ENCODE measurements at regions not wholly inside any gene's neighbourhood (a gene's known extent, or its start where the extent isn't known, plus 50 kb on each side); places are given as distances from the start of the nearest gene placed in this dataset.

GRCh38 chrX:124493984-124494383 is 147.6 kb downstream of the SH2D1A start:
- TF ChIP-seq, protein P1, sequence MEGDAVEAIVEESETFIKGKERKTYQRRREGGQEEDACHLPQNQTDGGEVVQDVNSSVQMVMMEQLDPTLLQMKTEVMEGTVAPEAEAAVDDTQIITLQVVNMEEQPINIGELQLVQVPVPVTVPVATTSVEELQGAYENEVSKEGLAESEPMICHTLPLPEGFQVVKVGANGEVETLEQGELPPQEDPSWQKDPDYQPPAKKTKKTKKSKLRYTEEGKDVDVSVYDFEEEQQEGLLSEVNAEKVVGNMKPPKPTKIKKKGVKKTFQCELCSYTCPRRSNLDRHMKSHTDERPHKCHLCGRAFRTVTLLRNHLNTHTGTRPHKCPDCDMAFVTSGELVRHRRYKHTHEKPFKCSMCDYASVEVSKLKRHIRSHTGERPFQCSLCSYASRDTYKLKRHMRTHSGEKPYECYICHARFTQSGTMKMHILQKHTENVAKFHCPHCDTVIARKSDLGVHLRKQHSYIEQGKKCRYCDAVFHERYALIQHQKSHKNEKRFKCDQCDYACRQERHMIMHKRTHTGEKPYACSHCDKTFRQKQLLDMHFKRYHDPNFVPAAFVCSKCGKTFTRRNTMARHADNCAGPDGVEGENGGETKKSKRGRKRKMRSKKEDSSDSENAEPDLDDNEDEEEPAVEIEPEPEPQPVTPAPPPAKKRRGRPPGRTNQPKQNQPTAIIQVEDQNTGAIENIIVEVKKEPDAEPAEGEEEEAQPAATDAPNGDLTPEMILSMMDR (IDR thresholded peaks at IDR 0.05 in 8 of 11, conservative IDR thresholded peaks at IDR 0.05 in 3 of 11): no peak
- no peak for TF ChIP-seq POLR2AphosphoS5 (IDR thresholded peaks at IDR 0.05)
